ENCODE measurements at regions not wholly inside any gene's neighbourhood (a gene's known extent, or its start where the extent isn't known, plus 50 kb on each side); places are given as distances from the start of the nearest gene placed in this dataset.

DNA sequence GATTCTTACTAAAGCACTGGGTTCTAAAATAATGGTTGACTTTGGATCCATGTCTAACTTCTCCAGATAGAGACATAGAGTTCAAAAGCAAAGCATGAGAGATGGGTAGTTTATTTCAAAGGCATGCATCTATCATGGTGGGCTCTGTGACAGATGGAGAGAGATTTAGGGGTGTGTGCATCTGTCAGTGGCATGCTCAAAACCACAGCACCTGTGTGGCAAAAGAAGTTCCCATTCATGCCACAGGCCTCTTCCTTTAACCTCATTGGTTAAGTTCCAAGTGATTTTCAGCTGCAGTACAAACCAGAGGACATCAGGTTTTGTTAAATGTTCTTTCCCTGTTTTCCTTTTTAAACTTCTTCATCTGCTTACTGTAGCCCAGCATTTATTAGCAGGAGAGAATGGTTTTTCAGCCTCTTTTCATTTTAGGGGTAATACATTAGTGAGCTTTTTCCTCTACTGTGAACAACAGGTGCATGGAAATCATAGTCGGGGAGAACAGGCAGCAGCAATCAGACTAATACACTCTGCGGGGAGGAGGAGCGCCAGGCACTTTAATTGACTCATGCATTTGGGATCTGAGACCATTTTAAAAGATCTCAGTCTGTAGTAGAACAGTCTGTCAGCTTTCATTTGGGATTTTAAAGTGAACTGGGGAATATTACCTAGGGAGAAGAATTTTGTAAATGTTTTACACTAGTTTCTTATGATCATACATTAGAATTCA, 52.4 kb upstream of the UPP2 start:
- no peak for TF ChIP-seq ZFX (IDR thresholded peaks at IDR 0.05; ENCODE audit: borderline replicate concordance)
- TF ChIP-seq, protein P1, sequence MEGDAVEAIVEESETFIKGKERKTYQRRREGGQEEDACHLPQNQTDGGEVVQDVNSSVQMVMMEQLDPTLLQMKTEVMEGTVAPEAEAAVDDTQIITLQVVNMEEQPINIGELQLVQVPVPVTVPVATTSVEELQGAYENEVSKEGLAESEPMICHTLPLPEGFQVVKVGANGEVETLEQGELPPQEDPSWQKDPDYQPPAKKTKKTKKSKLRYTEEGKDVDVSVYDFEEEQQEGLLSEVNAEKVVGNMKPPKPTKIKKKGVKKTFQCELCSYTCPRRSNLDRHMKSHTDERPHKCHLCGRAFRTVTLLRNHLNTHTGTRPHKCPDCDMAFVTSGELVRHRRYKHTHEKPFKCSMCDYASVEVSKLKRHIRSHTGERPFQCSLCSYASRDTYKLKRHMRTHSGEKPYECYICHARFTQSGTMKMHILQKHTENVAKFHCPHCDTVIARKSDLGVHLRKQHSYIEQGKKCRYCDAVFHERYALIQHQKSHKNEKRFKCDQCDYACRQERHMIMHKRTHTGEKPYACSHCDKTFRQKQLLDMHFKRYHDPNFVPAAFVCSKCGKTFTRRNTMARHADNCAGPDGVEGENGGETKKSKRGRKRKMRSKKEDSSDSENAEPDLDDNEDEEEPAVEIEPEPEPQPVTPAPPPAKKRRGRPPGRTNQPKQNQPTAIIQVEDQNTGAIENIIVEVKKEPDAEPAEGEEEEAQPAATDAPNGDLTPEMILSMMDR (IDR thresholded peaks at IDR 0.05): no peak
- no peak overlapping the region for H3K27ac ChIP-seq

DNA sequence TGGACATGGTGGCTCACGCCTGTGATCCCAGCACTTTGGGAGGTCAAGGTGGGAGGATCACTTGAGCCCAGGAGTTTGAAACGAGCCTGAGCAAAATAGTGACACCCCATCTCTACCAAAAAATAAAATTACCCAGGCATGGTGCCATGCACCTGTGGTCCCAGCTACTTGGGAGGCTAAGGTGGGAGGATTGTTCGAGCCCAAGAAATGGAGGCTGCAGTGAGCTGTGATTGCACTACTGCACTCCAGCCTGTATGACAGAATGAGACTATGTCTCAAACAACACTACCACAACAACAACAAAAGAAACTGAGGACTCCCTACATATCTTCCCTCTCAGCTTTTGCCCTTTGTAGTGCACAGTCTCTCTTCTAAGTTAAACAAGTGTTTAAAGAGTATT, 53.3 kb upstream of the UPP2 start:
- TF ChIP-seq ZFX (IDR thresholded peaks at IDR 0.05; ENCODE audit: borderline replicate concordance): no peak
- TF ChIP-seq, protein P1 (IDR thresholded peaks at IDR 0.05): no peak
- no peak overlapping the region for H3K27ac ChIP-seq

DNA sequence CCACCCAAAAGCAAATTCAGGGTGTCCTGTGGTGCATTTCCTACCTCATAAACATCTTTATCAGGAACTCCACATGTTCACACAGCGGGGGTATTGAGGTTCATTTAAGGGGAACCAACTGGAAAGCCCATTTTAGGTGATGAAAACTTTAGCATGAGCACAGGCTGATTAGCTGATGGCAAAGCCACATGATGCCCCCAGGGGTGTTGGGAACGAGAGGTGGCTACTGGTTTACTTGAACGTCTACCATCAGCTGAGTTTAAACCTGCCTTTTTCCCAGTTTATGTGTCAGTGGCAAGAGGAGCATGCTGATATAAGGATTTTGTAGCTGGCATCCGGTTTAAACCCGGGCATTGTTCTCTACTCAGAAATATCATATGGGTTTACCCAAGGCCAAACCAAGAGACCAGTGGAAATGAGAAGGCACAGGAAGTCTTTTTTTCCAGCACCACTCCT, 54.5 kb upstream of the UPP2 start:
- TF ChIP-seq, protein P1 (IDR thresholded peaks at IDR 0.05): no peak
- TF ChIP-seq ZFX (IDR thresholded peaks at IDR 0.05; ENCODE audit: borderline replicate concordance): no peak
- no peak overlapping the region for H3K27ac ChIP-seq

DNA sequence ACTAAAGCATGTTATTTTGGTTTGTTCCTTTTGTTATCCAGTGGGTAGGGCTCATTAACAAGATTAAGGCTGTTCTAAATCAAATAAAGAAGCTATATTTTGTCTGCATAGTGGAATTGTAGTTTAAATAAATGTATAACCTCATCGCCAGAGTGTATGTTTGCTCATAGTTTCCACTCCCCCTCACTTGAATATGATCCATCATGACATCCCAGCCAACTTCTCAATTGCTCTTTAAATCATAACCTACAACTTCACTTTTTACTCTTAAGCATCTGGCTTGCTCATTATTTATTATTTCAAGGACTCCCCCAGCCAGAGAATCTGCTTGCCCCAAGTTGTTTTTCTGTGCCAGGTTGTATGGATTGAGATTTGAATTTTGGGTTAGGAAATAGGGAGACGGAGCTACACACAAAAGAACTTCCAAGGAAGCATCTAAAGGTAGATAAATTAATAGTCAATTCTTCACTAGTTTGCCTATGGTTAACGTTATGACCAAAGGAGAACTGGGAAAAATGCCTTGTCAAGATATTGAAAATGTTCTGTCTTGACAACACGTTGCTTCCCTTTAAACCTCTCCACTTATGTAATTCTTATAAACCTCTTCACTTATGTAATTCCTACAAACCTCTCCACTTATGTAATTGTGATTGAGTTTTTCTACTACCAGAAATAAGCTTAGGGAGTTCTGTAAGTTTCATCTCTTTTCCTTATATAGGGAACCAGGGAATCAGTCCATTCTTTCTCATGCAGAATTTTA, 55.4 kb upstream of the UPP2 start:
- TF ChIP-seq ZFX (IDR thresholded peaks at IDR 0.05; ENCODE audit: borderline replicate concordance): no peak
- TF ChIP-seq, protein P1 (IDR thresholded peaks at IDR 0.05): no peak
- no peak overlapping the region for H3K27ac ChIP-seq

DNA sequence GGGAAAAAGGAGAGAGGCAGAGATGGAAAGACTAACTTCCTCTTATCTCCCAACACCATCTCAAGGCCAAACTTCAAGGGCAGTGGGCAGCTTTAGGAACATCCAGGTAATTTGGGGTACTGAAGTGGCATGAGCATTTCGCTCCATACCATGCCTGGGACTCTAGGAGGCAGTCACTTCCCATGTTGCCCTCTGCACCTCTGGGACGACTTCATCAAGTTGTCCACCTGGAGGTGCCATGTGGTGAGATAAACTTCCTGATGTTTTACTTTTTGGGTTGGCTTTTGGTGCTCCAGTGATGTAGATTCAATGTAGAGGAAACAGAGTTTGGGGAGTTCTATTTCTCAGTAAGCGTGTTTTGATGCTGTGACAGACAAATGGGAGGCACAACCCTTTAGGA, 56.3 kb upstream of the UPP2 start:
- TF ChIP-seq ZFX (IDR thresholded peaks at IDR 0.05; ENCODE audit: borderline replicate concordance): no peak
- TF ChIP-seq, protein P1 (IDR thresholded peaks at IDR 0.05): peak; percentile 38
- H3K27ac ChIP-seq: no peak overlapping the region

DNA sequence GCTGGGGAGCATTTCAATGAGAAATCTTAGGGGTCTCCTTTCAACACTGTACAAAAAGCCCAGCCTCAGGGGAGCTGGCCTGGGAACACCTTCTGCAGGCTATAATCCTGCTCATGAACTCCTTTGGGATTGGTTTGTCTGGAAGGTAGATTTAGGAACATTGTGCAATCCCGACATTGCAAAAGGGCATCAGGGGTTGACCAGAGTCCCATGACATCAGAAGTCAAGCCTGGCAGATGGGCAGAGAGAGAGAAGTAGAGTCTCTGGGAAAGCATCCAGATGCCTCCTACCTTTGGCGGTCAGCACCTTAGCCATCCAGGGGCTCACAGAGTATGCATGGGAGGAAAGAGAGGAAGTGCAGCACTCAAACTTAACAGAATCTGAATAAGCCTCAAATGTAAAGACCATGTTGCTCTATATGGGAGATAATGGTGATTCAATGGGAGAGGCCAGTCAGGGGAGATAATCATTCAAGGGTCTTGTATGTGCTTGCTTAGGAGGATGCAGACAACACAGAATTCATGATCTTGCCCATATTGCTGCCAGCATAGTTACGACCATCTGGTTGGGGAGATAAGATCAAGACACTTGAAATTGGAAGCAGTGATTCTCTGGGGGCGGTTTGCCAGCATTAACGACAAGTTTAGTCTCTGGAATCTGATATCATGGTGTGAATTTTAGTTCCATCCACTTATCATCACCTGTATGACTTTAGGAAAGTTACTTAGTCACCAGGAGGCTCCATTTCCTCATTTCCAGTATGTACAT, 58.3 kb upstream of the UPP2 start:
- no peak overlapping the region for H3K27ac ChIP-seq

More for the DNA sequence above, 58.3 kb upstream of the UPP2 start:
- TF ChIP-seq, protein P1 (IDR thresholded peaks at IDR 0.05): no peak
- no peak for TF ChIP-seq ZFX (IDR thresholded peaks at IDR 0.05; ENCODE audit: borderline replicate concordance)
